NCI-H2029 (cell line): ENCODE measurements at regions not wholly inside any gene's neighbourhood (a gene's known extent, or its start where the extent isn't known, plus 50 kb on each side); places are given as distances from the start of the nearest gene placed in this dataset.
A peak's percentile ranks its signal among the peaks of the same experiment; 100 is the strongest.
"Not testable (repeated sequence)": the region's sequence is repeated elsewhere in the genome, so short reads cannot be mapped to it uniquely, and the experiment has no call there.

Experiments used
- DNase-seq: peaks from one replicate; lab custom pipeline; 2025; lab: John Stamatoyannopoulos, UW

GRCh38 chr12:63040526-63041220, 105.7 kb upstream of the PPM1H start:
- DNase-seq = no peak

GRCh38 chr12:63038713-63039100, 103.8 kb upstream of the PPM1H start:
- no peak for DNase-seq

- peak; percentile 26 for DNase-seq
Measured at GRCh38 chr12:63037746-63038712, 103.1 kb upstream of the PPM1H start.

- DNase-seq = no peak
Measured at GRCh38 chr12:63036974-63037335, 102.0 kb upstream of the PPM1H start.

GRCh38 chr12:63036216-63036973, 101.4 kb upstream of the PPM1H start:
- DNase-seq = no peak

GRCh38 chr12:63034601-63035000, 99.7 kb upstream of the PPM1H start:
- no peak for DNase-seq

- no peak for DNase-seq
Measured at GRCh38 chr12:63029676-63030075, 94.7 kb upstream of the PPM1H start.

- no peak for DNase-seq
Measured at GRCh38 chr12:63028951-63029350, 94.0 kb upstream of the PPM1H start.

GRCh38 chr12:63025116-63025515, 90.2 kb upstream of the PPM1H start:
- no peak for DNase-seq

GRCh38 chr12:63023926-63024325, 89.0 kb upstream of the PPM1H start:
- no peak for DNase-seq

- DNase-seq = no peak
Measured at GRCh38 chr12:63021116-63021515, 86.2 kb upstream of the PPM1H start.

GRCh38 chr12:63020269-63020668, 85.3 kb upstream of the PPM1H start:
- DNase-seq = no peak

- DNase-seq = no peak
Measured at GRCh38 chr12:63018273-63018672, 83.3 kb upstream of the PPM1H start.

- no peak for DNase-seq
Measured at GRCh38 chr12:63013302-63013701, 78.4 kb upstream of the PPM1H start.

- no peak for DNase-seq
Measured at GRCh38 chr12:63010698-63011097, 75.7 kb upstream of the PPM1H start.

GRCh38 chr12:63008372-63008771, 73.4 kb upstream of the PPM1H start:
- no peak for DNase-seq

GRCh38 chr12:63007726-63008125, 72.8 kb upstream of the PPM1H start:
- no peak for DNase-seq

GRCh38 chr12:63006536-63006935, 71.6 kb upstream of the PPM1H start:
- DNase-seq = no peak

- no peak for DNase-seq
Measured at GRCh38 chr12:63005382-63005781, 70.4 kb upstream of the PPM1H start.

- DNase-seq = no peak
Measured at GRCh38 chr12:63003223-63003819, 68.4 kb upstream of the PPM1H start.

GRCh38 chr12:63002059-63002458, 67.1 kb upstream of the PPM1H start:
- not testable (repeated sequence) for DNase-seq

GRCh38 chr12:62998454-62998853, 63.5 kb upstream of the PPM1H start:
- DNase-seq = no peak
